GM03348 (cell line): ENCODE measurements at regions not wholly inside any gene's neighbourhood (a gene's known extent, or its start where the extent isn't known, plus 50 kb on each side); places are given as distances from the start of the nearest gene placed in this dataset.
"Not testable (repeated sequence)": the region's sequence is repeated elsewhere in the genome, so short reads cannot be mapped to it uniquely, and the experiment has no call there.

Source experiments
- DNase-seq: peaks from one replicate; pipeline ENCODE4 v3.0.0; 2012; ENCODE audit warnings: low spot score

GRCh38 chr6:163768905-163769304 is 354.4 kb downstream of the QKI start:
- no peak for DNase-seq

GRCh38 chr6:163766936-163767335 is 352.4 kb downstream of the QKI start:
- DNase-seq: no peak

GRCh38 chr6:163765335-163765734 is 350.8 kb downstream of the QKI start:
- no peak for DNase-seq

GRCh38 chr6:163764565-163764964 is 350.0 kb downstream of the QKI start:
- DNase-seq: no peak

- DNase-seq: no peak
Measured at GRCh38 chr6:163761481-163761880, 347.0 kb downstream of the QKI start.

- no peak for DNase-seq
Measured at GRCh38 chr6:163760860-163761259, 346.3 kb downstream of the QKI start.

- peak; percentile 31 for DNase-seq
Measured at GRCh38 chr6:163759542-163759941, 345.0 kb downstream of the QKI start.

- no peak for DNase-seq
Measured at GRCh38 chr6:163757520-163757919, 343.0 kb downstream of the QKI start.

- DNase-seq: no peak
Measured at GRCh38 chr6:163756079-163756478, 341.6 kb downstream of the QKI start.

GRCh38 chr6:163754866-163755265 is 340.3 kb downstream of the QKI start:
- DNase-seq: no peak

- no peak for DNase-seq
Measured at GRCh38 chr6:163753430-163753829, 338.9 kb downstream of the QKI start.

- DNase-seq: no peak
Measured at GRCh38 chr6:163752446-163752845, 337.9 kb downstream of the QKI start.

- DNase-seq: no peak
Measured at GRCh38 chr6:163751032-163751525, 336.6 kb downstream of the QKI start.

GRCh38 chr6:163750431-163751031 is 336.0 kb downstream of the QKI start:
- no peak for DNase-seq

- DNase-seq: no peak
Measured at GRCh38 chr6:163748886-163749285, 334.4 kb downstream of the QKI start.

- no peak for DNase-seq
Measured at GRCh38 chr6:163748036-163748435, 333.5 kb downstream of the QKI start.

GRCh38 chr6:163747058-163747457 is 332.5 kb downstream of the QKI start:
- not testable (repeated sequence) for DNase-seq

- peak; percentile 85 for DNase-seq
Measured at GRCh38 chr6:163745536-163746400, 331.2 kb downstream of the QKI start.

- DNase-seq: no peak
Measured at GRCh38 chr6:163744256-163744925, 329.9 kb downstream of the QKI start.

- no peak for DNase-seq
Measured at GRCh38 chr6:163743796-163744195, 329.3 kb downstream of the QKI start.

- no peak for DNase-seq
Measured at GRCh38 chr6:163741743-163742363, 327.3 kb downstream of the QKI start.

GRCh38 chr6:163741342-163741741 is 326.8 kb downstream of the QKI start:
- no peak for DNase-seq
